Stimulated activated naive CD8-positive, alpha-beta T cell treated with anti-CD3 and anti-CD28 coated beads, Interleukin-15, amount 100 ng/mL, for 72 hours (primary cell): ENCODE measurements at regions not wholly inside any gene's neighbourhood (a gene's known extent, or its start where the extent isn't known, plus 50 kb on each side); places are given as distances from the start of the nearest gene placed in this dataset.

Source experiments
- ATAC-seq: fragments of 150-1000 bp; cut with Tn5 transposase; 2 replicates; pipeline ENCODE4 v1.10.0; 2021; ENCODE audit warnings: mild to moderate bottlenecking, moderate library complexity
- DNase-seq, 2 donors: peaks; one replicate each; pipeline ENCODE4 v3.0.0; 2021 to 2022
- H3K27ac Mint-ChIP-seq, 2 donors: one replicate each; pipeline ENCODE4 v1.8.0; 2022; ENCODE audit warnings: mild to moderate bottlenecking in 2 of 2, mixed read lengths in 2 of 2, moderate library complexity in 2 of 2
- H3K27me3 Mint-ChIP-seq: one replicate; pipeline ENCODE4 v1.8.0; 2022; ENCODE audit warnings: mixed read lengths
- H3K4me1 Mint-ChIP-seq: one replicate; pipeline ENCODE4 v1.8.0; 2022; ENCODE audit warnings: mild to moderate bottlenecking, mixed read lengths
- H3K4me3 Mint-ChIP-seq, 2 donors: one replicate each; pipeline ENCODE4 v1.8.0; 2022; ENCODE audit warnings: mild to moderate bottlenecking in 2 of 2, mixed read lengths in 2 of 2, moderate library complexity in 1 of 2
- H3K9me3 Mint-ChIP-seq, 2 donors: one replicate each; pipeline ENCODE4 v1.8.0; 2022; ENCODE audit warnings: mixed read lengths in 2 of 2

DNA sequence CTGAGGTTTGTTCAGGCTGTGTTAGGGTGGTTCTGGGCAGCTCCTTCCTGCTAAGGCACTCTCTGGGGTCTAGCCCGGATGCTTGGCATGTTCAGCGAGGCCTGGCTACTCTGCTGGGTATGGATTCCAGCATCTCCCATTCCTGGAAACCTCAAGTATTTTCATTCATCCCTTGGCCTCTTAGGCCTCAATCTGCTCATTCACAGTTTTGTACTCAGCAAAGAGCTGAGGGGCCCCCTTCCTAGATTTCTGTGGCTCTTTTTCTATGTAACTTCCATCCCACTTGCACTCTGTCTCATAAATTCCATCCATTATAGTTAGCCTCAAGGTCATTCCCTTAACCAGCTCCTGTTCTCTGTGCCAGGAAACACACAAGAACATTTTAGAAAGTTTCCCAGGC, 798.8 kb upstream of the HS6ST1 start:
- no peaks in the 10 kb centered on the region for H3K4me1 Mint-ChIP-seq
- no peak for DNase-seq
- ATAC-seq, result no peak
- peaks cover 0 to 7% of the 10 kb centered on the region in 2 donors for H3K9me3 Mint-ChIP-seq
- H3K27ac Mint-ChIP-seq, result no peak overlapping the region
- no peaks in the 10 kb centered on the region for H3K27me3 Mint-ChIP-seq
- no peak overlapping the region for H3K4me3 Mint-ChIP-seq

DNA sequence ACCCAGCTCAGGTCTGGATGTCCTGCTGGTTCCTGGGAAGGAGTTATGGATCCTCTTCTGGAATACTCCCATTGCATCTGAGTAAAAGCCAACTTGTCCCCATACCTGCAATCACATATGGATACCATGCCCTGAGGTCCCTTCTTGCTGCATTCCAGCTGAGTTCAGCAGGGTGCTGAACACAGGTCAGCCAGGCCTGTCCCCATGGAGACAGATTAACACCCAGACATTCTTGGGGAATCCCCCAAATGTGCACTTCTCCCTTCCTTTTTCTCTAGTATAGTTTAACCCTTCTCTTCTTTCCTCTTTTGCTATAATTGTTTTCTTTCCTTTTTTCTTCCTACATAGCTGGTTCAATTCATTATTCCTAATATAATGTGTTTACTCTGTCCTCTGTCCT, 799.6 kb upstream of the HS6ST1 start:
- ATAC-seq (no peak), DNase-seq (no peak)
- H3K27me3 Mint-ChIP-seq, result no peaks in the 10 kb centered on the region
- no peak overlapping the region for H3K27ac Mint-ChIP-seq
- H3K9me3 Mint-ChIP-seq, result peaks cover 0 to 7% of the 10 kb centered on the region in 2 donors
- H3K4me1 Mint-ChIP-seq, result no peaks in the 10 kb centered on the region
- no peak overlapping the region for H3K4me3 Mint-ChIP-seq

DNA sequence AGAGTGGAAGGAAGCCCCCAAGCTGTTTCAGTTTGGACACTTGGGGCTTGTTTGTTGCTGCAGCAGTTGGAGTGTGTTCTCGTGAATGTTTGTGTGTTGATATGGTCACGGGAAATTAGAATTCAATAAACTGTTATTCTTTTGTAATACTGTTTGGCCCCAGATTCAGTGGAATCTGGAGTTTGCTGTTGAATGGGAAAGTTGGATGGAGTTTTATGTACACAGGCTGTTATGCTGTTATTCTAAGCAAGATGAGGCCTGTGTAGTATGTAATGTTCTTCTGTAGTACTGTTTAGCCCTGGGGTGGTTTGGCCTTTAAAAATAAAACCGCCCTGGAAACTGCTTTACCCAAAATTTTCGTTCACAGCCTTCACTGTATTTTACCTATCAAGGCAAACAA, 810.4 kb upstream of the HS6ST1 start:
- Mint-ChIP-seq H3K4me3 (no peak overlapping the region), H3K9me3 (no peaks in the 10 kb centered on the region), H3K4me1 (no peaks in the 10 kb centered on the region), H3K27ac (no peak overlapping the region), H3K27me3 (no peaks in the 10 kb centered on the region)
- DNase-seq (no peak), ATAC-seq (no peak)

DNA sequence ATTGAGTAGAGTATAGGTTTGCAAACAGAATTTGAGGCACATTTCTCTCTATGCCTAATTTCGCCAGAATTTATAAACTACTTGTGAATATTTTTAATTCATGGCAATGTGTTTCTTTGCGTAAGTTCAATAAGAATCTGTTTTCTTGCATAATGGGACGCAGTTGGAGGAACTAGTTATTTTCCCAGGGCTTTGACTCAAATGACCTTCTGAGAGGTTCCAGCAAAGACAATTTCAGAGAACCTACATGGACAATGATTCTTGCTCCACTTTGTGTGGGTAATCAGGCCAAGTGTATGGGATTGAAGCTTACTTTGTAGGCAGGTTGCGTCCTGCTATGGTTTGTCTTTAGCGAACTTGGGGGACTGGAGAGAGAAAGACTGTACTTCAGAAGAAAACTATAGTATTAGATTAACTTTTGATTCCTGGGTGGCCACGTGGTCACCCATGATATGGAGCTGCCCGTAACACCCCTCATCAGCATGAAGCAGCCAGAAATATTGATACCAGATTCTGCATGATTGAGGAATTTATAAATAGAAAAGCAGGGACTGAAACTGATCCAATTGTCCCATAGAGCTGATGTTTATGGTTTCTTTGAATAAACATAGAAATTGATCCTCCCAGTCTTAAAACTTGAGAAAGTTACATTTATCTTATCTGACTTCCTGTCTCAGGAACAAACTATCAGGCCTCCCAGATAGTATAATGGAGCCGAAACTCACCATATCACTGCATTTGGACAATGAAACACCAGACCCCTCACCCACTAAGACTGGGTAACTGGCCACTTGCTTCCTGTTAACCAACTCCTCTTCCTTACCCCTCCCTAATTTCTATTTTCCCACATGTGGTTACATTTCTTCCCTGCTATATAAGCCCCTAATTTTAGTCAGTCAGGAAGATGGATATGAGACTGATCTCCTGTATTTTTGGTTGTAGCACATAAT, 815.3 kb upstream of the HS6ST1 start:
- Mint-ChIP-seq H3K27me3 (no peaks in the 10 kb centered on the region), H3K4me3 (no peak overlapping the region), H3K4me1 (no peaks in the 10 kb centered on the region), H3K27ac (no peak overlapping the region), H3K9me3 (no peaks in the 10 kb centered on the region)
- DNase-seq (no peak), ATAC-seq (no peak)

DNA sequence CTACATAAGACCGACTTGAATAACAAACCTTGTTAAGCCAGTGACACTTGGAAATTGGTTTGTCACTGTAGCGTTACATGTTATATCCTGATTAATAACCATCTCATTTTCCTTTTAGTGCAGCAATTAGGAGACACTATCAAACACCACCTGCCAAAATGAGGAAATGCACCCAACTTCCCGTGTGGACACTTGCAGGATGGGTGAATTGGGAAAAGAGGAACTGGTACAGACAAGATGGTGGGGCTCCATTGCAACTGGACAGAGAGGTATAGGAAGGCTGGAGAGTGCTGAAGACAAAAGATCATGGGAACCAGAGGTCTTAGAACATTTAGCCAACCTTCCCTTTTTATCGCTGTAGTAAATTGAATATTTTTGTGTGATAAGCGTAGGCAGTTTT, 816.3 kb upstream of the HS6ST1 start:
- Mint-ChIP-seq H3K27ac (no peak overlapping the region), H3K27me3 (no peaks in the 10 kb centered on the region), H3K4me3 (no peak overlapping the region), H3K4me1 (no peaks in the 10 kb centered on the region), H3K9me3 (no peaks in the 10 kb centered on the region)
- ATAC-seq (no peak), DNase-seq (no peak)

DNA sequence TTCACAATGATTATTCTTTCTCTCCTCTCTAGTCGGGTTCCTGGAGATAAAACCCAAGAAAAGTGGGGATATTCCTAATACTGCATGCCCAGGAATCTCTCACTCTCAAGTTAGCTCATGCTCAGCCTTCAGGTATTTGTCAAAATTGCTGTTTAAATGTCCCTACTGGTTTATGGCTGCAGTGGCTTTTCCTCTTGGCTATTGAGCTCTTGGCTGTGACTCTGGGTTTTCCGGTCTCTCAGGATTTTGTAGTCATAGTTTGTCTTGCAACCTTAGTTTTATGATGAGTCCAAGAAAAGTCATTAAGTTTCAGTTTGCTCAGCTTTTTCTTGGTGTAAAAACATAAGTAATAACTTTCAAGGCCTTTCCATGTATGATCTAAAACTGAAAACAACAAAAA, 820.7 kb upstream of the HS6ST1 start:
- Mint-ChIP-seq H3K27ac (no peak overlapping the region), H3K4me3 (no peak overlapping the region), H3K4me1 (no peaks in the 10 kb centered on the region), H3K27me3 (no peaks in the 10 kb centered on the region), H3K9me3 (no peaks in the 10 kb centered on the region)
- DNase-seq (no peak), ATAC-seq (no peak)

DNA sequence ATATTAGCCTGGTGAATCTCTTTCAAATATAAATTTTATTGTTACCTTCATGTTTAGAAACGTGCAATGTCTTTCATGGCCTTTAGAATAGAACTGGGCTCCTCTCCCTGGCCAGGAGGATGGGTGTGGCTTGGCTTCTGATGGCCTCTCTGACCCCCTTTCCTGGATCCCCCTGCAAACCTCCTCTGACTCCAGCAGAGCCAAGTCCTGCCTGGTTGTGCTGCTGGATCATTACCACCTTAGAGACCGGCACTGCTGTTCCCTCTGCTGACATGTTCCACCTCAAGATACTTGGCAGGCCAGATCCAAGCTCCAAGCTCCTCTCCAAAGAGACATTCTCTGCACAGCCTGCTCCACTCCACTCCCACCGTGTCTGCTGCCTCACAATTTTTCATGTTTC, 823.8 kb upstream of the HS6ST1 start:
- Mint-ChIP-seq H3K4me1 (no peaks in the 10 kb centered on the region), H3K27me3 (no peaks in the 10 kb centered on the region), H3K4me3 (no peak overlapping the region), H3K9me3 (no peaks in the 10 kb centered on the region), H3K27ac (no peak overlapping the region)
- no peak for DNase-seq
- no peak for ATAC-seq

DNA sequence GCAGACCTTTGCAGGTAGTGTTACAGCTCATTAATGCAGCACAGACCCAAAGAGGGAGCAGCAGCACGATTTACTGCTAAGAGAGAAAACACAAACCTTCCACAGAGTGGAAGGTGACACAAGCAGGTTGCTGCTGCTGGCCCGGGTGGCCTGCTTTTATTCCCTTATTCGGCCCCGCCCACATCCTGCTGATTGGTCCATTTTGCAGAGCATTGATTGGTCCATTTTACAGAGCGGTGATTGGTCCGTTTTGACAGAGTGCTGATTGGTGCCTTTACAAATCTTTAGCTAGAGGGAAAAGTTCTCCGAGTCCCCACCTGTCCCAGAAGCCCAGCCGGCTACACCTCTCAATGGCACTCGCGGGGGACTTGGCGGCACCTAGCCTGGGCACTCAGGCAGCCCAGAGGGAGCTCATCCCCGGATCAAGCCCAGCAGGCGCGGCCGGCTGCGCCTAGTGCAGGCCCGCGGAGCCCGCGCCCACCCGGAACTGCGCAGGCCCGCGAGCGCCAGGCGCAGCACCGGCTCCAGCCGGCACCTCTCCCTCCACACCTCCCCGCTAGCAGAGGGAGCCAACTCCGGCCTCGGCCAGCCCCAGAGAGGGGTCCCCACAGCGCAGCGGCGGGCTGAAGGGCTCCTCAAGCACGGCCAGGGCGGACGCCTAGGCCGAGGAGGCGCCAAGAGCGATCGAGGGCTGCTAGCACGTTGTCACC, 825.6 kb upstream of the HS6ST1 start:
- Mint-ChIP-seq H3K27ac (no peak overlapping the region), H3K9me3 (peaks cover 0 to under 1% of the 10 kb centered on the region in 2 donors), H3K27me3 (no peaks in the 10 kb centered on the region), H3K4me1 (no peaks in the 10 kb centered on the region), H3K4me3 (no peak overlapping the region)
- no peak for DNase-seq
- no peak for ATAC-seq

DNA sequence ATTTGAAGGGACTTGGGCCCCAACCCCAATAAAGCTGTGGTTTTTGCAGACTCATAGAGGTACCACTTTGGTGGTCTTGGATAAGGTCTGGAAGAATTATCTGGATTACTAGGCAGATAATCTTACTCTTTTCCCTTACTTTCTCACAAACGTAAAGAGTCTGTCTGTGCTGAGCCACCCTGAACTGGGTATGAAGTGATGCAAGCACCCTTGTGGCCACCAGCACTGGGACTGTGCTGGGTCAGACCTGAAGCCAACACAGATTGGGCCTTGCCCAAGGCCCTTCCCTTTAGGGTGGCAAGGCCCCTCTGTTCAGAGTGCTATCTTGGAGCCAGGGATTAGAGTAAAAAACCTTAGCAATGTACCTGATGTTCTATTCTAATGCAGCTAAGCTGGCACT, 827.0 kb upstream of the RAB6C start:
- Mint-ChIP-seq H3K27me3 (peaks cover 5% of the 10 kb centered on the region), H3K9me3 (peaks cover 0 to 10% of the 10 kb centered on the region in 2 donors)
- no peak for ATAC-seq

DNA sequence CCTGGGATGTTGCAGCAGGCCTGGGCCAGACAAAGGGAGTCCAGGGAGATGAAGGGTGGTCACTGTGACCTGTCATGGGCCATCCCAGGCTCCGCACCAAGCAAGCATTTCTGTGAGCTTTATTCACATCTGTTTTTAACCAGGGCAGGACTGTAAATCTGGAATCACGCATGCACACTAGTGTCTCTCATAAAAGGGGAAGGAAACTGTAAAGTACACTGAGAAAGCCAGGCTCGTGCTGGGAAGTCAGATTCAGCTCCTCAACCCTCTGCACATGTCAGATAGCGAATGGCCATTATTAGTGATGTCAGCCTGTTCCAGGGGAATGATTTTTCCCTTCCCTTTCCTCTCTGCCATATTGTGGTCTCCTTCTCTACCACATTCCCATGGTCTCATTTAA, 818.6 kb upstream of the RAB6C start:
- DNase-seq, result no peak
- no peaks in the 10 kb centered on the region for H3K4me1 Mint-ChIP-seq
- H3K4me3 Mint-ChIP-seq, result no peak overlapping the region
- no peaks in the 10 kb centered on the region for H3K9me3 Mint-ChIP-seq
- H3K27ac Mint-ChIP-seq, result no peak overlapping the region
- H3K27me3 Mint-ChIP-seq, result no peaks in the 10 kb centered on the region
- ATAC-seq, result no peak

More for the DNA sequence above, 827.0 kb upstream of the RAB6C start:
- H3K4me3 Mint-ChIP-seq, result no peak overlapping the region
- no peak overlapping the region for H3K27ac Mint-ChIP-seq
- no peaks in the 10 kb centered on the region for H3K4me1 Mint-ChIP-seq
- no peak for DNase-seq

DNA sequence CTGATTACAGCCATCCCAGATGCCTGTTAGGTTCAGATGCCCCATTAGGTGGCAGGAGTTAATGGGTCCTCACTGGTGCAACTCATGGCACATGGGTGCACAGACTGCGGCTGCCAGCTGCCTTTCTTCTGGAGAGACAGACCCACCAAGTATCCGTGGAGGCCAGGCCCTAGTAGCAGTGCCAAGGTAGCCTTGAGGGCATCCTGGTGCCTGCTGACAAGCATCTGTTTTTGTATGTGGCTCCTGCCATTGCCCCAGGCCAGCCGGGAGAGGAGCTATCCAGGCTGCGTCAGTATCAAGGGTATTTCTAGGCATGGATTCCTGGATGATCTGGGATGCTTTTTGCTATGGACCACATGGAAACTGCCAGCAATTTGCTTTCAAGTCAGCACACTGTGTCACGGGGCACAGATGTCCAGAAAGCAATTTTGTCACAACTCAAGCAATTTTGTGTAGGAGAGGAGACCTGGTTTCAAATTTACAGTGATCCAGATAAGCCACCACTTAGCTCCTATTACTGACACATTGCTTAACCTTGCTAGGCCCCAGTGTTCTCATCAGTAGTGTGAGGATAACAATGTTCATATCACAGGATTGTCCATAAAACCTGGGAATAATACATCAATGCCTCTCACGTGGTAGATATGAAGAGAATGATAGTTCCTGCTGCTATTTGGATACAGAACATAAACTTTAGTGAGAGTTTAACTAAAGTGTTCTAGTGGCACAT, 815.1 kb upstream of the RAB6C start:
- peaks cover 8% of the 10 kb centered on the region for H3K27me3 Mint-ChIP-seq
- H3K27ac Mint-ChIP-seq, result no peak overlapping the region
- ATAC-seq, result no peak
- no peak for DNase-seq
- peaks cover 0 to 6% of the 10 kb centered on the region in 2 donors for H3K9me3 Mint-ChIP-seq
- H3K4me3 Mint-ChIP-seq, result no peak overlapping the region
- H3K4me1 Mint-ChIP-seq, result no peaks in the 10 kb centered on the region

DNA sequence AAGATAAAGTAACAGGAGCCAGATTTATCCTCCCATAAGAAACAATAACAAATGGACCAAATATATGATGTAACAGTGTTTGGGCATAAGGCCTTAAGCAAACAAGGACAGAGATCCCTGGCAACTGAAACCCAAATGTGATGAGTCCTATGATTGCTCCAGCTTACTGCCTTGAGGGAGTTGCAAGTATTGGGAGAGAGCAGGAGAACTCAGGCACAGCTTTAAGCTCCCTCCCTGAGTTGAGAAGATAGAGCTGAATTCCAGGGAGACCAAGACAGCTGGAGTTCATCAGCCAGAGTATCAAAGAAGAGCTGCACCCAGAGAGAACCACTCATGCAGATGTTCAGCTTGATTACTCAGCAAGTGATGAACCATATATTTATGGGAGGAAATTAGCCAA, 814.5 kb upstream of the RAB6C start:
- Mint-ChIP-seq H3K27me3 (peaks cover 8% of the 10 kb centered on the region), H3K4me3 (no peak overlapping the region), H3K9me3 (peaks cover 0 to 6% of the 10 kb centered on the region in 2 donors), H3K27ac (no peak overlapping the region), H3K4me1 (no peaks in the 10 kb centered on the region)
- ATAC-seq, result no peak
- no peak for DNase-seq

DNA sequence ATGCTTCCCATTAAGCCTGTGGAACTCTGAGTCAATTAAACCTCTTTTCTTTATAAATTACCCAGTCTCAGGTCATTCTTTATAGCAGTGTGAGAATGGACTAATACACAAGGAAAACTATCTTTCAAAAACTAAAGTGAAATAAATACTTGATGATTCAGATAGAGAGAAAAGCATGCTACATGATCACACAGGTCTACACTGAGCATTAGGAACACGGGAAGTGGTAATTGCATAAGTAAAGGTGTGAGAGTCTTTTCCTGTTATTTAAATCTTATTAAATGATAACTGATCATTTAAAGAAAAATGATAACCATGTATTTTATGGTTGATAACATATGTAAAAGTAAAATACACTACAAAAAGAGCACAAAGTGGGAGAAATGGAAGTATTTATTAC, 812.0 kb upstream of the RAB6C start:
- Mint-ChIP-seq H3K4me1 (no peaks in the 10 kb centered on the region), H3K27me3 (peaks cover 8% of the 10 kb centered on the region), H3K27ac (peak overlapping the region in 1 of 2 donors; percentile 33), H3K4me3 (no peak overlapping the region), H3K9me3 (peaks cover 0 to 6% of the 10 kb centered on the region in 2 donors)
- ATAC-seq (no peak), DNase-seq (no peak)

DNA sequence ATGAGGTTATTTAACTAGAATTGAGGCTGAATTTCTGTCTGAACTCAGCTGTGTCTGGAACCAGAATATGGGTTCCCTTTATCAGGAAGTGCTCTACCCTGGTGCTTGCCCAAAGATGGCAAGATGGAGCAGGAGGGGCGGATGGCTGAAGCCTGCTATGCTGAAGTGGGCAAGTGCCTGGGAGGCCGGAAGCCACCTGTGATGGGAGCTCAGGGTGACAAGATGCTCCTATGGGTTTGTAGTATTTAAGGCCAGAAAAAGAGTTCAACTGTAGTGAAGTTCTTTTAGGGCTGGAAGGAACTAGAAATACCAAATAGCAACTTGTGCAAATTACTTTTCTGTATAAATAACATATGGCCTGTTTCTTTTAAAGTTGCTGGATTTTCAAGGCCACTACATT, 808.9 kb upstream of the RAB6C start:
- no peak for DNase-seq
- H3K27ac Mint-ChIP-seq, result no peak overlapping the region
- no peak for ATAC-seq
- H3K9me3 Mint-ChIP-seq, result peaks cover 0 to 13% of the 10 kb centered on the region in 2 donors
- H3K4me3 Mint-ChIP-seq, result no peak overlapping the region
- H3K4me1 Mint-ChIP-seq, result no peaks in the 10 kb centered on the region
- peaks cover 16% of the 10 kb centered on the region for H3K27me3 Mint-ChIP-seq

DNA sequence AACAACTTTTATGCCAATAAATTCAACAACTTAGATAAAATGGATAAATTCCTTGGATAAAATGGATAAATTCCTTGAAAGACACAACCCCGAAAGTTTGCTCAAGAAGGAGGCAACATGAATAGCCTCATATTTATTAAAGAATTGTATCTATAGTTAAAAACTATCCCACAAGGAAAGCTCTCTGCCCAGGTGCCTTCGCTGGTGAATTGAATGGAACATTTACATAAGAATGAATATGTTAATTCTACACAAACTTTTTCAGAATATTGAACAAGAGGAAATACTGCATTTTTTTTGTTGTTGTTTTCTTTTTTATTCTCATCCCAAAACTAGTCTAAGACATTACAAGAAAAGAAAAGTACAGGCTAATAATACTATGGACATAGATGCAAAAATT, 805.3 kb upstream of the RAB6C start:
- ATAC-seq (no peak), DNase-seq (no peak)
- no peaks in the 10 kb centered on the region for H3K4me1 Mint-ChIP-seq
- no peak overlapping the region for H3K27ac Mint-ChIP-seq
- peaks cover 8% of the 10 kb centered on the region for H3K27me3 Mint-ChIP-seq
- no peak overlapping the region for H3K4me3 Mint-ChIP-seq
- H3K9me3 Mint-ChIP-seq, result peaks cover 0 to 7% of the 10 kb centered on the region in 2 donors

DNA sequence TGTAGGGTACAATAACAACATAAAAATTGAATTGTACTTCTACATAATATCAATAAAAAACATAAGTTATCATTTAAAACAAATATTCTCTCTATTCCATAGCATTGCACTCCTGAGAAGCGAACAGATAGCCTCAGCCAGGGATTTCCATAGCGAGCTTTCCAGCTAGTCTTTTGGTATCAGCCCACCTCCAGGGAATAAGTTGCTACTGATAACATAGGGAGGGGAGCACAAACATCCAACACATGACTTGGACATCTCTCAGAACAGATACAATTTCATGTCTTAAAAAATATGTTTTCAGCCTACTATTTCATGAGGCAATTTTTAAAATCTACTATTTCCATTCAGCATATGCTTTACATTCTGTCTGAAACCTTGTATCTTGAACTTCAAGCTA, 804.4 kb upstream of the RAB6C start:
- ATAC-seq (no peak), DNase-seq (no peak)
- Mint-ChIP-seq H3K27me3 (peaks cover 8% of the 10 kb centered on the region), H3K27ac (no peak overlapping the region), H3K4me1 (no peaks in the 10 kb centered on the region), H3K4me3 (no peak overlapping the region), H3K9me3 (peaks cover 0 to 7% of the 10 kb centered on the region in 2 donors)
